Activated CD4-positive, alpha-beta T cell treated with anti-CD3 and anti-CD28 coated beads, Interleukin-2, amount 50 U/mL, for 24 hours (primary cell): ENCODE measurements at regions not wholly inside any gene's neighbourhood (a gene's known extent, or its start where the extent isn't known, plus 50 kb on each side); places are given as distances from the start of the nearest gene placed in this dataset.
A peak's percentile ranks its signal among the peaks of the same experiment; 100 is the strongest.

Source experiments
- DNase-seq, 2 donors: peaks; one replicate each; pipeline ENCODE4 v3.0.0-alpha.2; 2020; ENCODE audit warnings: low read depth in 1 of 2, low spot score in 1 of 2

- DNase-seq = no peak
Measured at GRCh38 chr2:203812294-203813221, 55.0 kb upstream of the CTLA4 start.

GRCh38 chr2:203813684-203814083 lies 53.9 kb upstream of the CTLA4 start:
- no peak for DNase-seq

- DNase-seq = peak in 1 of 2 donors; percentile 55
Measured at GRCh38 chr2:203814661-203815540, 52.7 kb upstream of the CTLA4 start.

GRCh38 chr2:203815541-203815898 lies 52.1 kb upstream of the CTLA4 start:
- DNase-seq = no peak

- no peak for DNase-seq
Measured at GRCh38 chr2:203817147-203817546, 50.4 kb upstream of the CTLA4 start.
